COLO668 (cell line): ENCODE measurements at regions not wholly inside any gene's neighbourhood (a gene's known extent, or its start where the extent isn't known, plus 50 kb on each side); places are given as distances from the start of the nearest gene placed in this dataset.

ENCODE experiments used
- DNase-seq: peaks from one replicate; lab custom pipeline; 2025; ENCODE audit not compliant: unreplicated experiment; lab: John Stamatoyannopoulos, UW

DNA sequence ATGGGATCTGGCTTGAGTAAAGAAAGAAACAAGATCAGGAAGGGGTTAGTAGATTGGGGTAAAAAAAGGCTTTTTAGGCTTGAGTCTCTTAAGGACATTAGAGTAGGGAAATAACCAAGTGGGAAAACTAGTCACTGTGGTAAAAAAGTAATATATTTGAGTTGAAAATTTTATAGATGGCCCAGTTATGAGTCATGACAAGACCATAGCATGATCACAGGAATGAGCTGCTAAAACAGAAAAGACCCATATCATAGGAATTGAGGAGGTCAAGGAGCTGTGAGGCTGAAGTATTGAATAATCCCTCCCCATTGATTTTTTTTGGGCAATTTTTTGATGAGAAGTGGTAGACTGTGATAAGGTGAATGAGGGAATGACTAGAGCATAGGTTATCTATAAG is 69.2 kb upstream of the TBC1D5 start:
- no peak for DNase-seq

DNA sequence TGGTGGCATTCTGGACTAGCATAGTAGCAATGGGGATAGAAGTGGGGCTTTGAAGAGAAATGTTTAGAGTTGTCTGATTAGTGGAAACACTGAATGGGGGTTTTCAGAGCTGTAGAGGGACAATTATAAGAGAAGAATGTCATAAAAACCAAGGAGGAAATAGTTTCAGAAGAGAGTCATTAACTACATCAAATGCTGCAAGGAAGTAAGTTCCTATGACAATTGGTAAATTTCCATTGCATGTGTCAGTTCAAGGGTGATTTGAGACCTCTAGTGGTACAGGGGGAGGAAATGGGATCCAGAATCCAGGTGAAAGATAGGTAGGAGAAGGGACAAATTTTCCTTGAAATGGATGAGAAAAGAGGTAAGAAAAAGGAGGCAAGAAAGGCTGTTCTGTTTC is 68.3 kb upstream of the TBC1D5 start:
- DNase-seq, result no peak

DNA sequence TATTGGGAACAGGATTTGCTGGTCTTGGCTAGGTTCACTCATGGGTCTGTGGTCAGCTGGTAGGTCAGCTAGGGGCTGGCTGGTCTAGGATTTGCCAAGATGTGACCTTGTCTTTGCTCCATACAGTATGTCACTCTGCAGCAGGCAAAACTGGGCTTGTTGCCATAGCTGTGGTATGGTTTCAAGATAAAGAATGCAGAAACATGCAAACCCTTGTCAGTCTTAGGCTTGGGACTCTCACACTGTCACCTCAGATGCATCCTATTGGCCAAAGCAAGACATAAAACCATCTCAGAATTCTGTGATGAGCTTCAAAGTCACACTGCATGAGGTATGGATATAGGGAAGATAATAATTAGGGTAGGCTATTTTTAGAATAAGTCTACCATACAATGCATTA is 66.6 kb upstream of the TBC1D5 start:
- DNase-seq, result no peak

DNA sequence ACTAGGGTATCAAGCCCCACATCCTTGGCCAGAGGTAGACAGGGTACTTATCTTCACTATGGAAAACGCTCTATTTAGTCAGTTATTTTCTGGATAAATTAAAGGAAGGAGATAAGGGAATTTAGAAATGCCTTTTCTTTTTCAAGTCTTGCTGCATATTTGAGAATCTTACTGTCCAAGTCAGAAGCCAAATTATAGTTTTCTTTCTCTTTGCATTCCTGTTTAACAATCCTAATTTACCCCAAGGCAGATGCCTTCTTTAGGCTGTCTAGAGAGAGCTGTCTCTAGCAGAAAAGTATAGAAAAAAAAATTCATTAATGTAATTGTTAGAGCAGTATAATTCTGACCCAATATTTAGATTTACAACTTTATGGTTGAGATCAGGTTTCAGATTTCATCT is 64.4 kb upstream of the TBC1D5 start:
- DNase-seq, result no peak

DNA sequence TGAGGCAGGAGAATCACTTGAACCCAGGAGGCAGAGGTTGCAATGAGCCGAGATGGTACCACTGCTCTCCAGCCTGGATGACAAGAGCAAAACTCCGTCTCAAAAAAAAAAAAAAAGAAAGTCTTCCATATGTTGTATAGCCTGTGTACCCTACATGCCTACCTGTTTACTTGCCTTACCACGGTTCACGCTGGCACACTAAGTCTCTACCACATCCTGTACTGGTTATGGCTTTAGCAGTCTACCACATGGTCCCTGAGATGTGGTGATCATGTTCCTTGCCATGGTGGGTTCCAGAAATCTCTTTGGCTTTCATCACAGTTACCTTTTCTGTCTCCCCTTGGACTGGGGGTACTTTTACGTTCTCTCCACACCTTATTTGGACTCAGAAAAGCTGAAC is 63.8 kb upstream of the TBC1D5 start:
- DNase-seq, result no peak

DNA sequence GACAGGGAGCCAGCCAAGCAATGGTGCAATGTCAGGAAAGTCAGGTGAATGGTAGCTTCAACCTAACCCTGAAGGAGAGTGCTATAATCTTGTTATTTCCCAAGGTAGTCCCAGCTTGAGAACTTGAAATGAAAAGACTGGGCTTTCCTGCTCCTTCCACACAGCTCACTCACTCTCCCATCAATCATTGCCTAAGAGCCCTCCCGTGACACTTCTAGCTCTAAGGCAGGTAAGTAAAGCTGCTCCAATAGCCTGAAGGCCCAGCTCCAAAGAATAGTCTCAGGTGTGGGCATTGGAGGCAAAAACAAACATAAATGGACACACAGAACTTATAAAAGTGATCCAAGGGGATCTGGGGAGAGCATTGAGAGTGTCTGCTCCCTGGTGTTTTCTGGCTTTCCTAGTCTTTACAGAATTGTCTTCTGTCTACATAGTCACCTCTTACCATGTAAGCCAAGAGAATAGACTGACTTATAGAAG is 63.1 kb upstream of the TBC1D5 start:
- no peak for DNase-seq

DNA sequence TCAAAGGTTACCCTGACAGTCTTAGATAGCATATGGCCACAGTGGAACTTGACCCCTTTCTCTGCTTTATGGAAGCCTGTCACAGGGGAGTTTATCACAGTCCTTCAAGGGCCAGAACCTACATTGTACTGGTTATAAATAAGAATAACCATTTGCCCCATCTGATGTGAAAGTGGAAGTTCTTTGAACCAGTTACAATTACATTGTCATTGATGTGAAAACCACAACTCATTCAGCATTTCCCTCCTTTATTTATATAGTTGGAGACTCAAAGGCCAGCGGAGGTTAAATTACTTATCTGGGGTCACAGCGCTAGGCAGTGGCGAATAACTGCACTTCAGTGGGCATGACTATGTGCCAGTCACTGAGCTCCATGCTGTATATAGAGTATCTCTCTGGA is 60.5 kb upstream of the TBC1D5 start:
- DNase-seq, result no peak

DNA sequence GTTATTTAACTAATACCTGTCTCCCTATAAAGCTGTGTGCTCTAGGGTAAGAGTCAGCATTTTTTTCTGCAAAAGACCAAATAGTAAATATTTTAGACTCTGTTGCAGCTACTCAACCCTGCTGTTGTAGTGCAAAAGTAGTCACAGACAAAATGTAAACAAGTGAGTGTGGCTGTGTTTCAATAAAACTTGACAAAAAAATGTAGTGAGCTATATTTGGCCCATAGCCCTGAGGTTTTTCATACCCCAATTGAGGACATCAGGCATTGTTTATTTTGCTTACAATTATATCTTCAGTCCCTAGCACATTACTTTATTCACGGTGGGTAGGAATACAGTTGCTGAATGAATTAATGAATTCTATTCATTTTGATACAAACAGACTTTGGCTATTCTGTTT is 58.7 kb upstream of the TBC1D5 start:
- DNase-seq, result no peak

DNA sequence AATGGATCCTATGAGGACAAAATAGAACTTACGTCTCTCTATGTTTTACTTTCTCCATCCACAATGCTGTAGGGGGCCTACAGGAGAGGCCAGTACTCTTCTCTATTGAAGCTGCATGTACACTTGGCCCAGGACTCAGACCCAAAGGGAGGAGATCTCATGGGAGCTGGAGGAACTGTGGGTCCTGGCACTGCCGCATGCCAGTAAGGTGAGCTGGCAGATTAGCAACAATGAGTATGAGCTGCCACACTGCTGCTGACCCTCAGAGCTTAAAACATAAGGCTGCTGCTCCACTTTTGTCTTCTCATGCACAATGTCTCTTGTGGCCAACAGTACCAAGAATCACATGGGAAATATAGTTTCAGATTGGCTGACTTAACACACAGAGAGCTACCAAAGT is 57.8 kb upstream of the TBC1D5 start:
- DNase-seq, result no peak

DNA sequence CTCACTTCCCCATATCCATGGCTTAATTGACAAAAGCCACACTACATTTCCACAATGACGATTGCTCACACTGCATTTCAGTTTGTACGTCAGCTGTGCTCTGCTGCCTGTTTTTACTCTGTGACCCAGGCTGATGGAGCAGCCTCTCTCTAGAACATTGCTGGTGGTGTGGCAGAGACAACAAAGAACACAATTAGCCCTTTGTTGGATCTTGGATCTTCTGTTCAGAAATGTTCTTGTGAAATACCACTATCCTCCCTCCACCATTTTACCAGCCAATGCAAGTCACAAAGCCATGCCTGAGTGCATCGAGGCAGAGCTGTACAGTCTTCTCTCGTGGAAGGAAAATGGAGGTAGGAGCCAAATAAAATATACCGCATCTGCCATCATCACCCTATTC is 56.9 kb upstream of the TBC1D5 start:
- DNase-seq, result no peak

DNA sequence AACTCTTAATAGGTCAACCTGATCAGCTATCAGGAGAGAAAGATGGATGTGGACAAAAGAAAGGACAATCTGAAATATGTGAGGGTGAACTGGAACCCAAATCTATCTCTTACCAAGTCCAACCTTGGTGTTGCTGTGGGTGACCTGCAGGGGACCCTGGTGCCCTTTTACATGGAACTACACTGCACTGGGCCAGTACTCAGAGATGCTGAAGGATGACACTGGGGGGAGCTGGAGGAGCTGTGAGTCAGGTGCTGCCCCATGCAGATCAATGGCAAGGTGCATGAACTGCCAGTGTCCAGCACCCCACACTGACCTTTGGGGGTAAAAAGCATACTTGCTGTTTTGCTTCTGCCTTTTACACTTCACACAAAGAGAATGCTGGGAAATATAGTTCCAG is 55.6 kb upstream of the TBC1D5 start:
- DNase-seq, result no peak

DNA sequence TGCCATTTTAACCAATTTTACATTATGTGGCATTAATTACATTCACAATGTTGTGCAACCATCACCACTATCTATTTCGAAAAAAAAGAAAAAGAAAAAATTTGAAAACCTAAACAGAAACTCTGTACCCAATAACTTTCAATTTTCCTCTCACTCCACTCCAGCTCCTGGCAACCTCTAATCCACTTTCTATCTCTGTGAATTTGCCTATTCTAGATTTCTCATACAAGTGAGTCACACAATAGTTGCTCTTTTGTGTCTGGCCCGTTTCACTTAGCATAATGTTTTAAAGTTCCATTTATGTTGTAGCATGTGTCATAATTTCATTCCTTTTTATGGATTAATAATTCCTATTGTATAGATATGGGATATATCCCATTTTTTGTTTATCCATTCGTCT is 53.3 kb upstream of the TBC1D5 start:
- DNase-seq, result no peak

DNA sequence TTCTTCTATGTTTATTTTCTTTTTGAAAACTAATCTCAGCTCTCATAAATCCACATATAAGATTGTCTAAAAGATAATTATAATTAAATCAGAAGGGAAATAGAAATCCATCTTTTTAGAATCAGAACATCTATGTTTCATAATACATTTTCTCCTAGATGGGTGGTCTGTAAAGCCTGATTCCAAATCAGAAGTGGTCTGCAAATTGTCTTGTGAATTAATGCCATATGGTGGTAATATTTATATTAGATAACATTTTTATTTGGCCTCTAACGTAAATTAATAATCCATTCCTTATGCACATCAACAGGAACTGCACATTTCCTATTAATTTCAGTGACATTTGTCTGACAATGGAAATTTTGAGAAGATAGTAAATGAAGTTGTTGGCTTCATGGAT is 52.8 kb upstream of the TBC1D5 start:
- DNase-seq, result no peak

DNA sequence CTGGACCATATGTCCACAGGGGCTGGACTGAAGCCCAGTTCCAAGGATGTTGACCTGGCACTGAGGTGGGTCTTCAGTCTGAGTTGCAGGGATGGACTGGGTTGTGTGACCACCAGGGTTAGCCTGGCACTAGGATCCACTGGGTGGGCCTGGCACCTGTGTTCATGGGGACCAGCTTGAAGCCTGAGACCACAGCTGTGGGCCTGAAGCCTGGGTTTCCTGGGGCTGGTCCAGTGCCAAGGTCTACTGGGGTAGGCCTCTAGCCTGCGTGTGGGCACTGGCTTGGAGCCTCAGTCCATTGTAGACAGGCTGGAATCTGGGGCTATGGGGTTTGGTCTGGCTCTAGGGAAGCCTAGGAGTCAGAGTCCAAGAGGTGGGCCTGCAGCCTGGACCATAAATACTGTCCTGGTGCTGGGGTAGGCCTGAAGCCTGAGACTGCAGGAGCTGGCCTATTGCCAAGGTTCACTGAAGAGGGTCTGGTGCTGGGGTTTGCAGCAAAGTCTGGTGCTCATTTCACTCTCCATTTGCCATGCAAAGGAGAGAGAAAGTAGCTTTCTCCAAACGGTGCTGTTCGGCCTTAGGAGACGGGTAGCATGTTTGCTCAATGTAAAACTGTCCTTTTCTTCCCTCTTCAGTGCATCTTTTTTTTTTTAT is 51.2 kb upstream of the TBC1D5 start:
- DNase-seq, result no peak
